Erythroblast (primary cell): ENCODE measurements at regions not wholly inside any gene's neighbourhood (a gene's known extent, or its start where the extent isn't known, plus 50 kb on each side); places are given as distances from the start of the nearest gene placed in this dataset.

Source experiments
- GATA1 ChIP-seq: IDR thresholded peaks from 2 replicates; pipeline ENCODE4 v1.6.1; 2011; ENCODE audit warnings: low read depth, mild to moderate bottlenecking, control low read depth, low read length, moderate library complexity
- POLR2A ChIP-seq: IDR thresholded peaks from 2 replicates; pipeline ENCODE4 v1.6.1; 2011; ENCODE audit warnings: mild to moderate bottlenecking, low read length

- no peak for TF ChIP-seq POLR2A
- TF ChIP-seq GATA1, result no peak
Observed at GRCh38 chr16:26658486-26658885, 408.2 kb upstream of the C16orf82 start.
